HG03565 (cell line): ENCODE measurements at regions not wholly inside any gene's neighbourhood (a gene's known extent, or its start where the extent isn't known, plus 50 kb on each side); places are given as distances from the start of the nearest gene placed in this dataset.

Experiments used
- ATAC-seq: cut with Tn5 transposase; IDR thresholded peaks from one replicate; pipeline ENCODE4 v1.9.1; 2021; ENCODE audit warnings: mild to moderate bottlenecking, moderate library complexity; ENCODE audit not compliant: unreplicated experiment

- no peak for ATAC-seq
Observed at GRCh38 chr14:40213701-40214100, 781.5 kb upstream of the FBXO33 start.

GRCh38 chr14:40204441-40205175, 772.4 kb upstream of the FBXO33 start:
- ATAC-seq: no peak

GRCh38 chr14:40199101-40199500, 766.9 kb upstream of the FBXO33 start:
- ATAC-seq: no peak

- no peak for ATAC-seq
Observed at GRCh38 chr14:40197344-40197743, 765.1 kb upstream of the FBXO33 start.

- no peak for ATAC-seq
Observed at GRCh38 chr14:40188006-40188405, 755.8 kb upstream of the FBXO33 start.

- no peak for ATAC-seq
Observed at GRCh38 chr14:40164083-40164482, 731.9 kb upstream of the FBXO33 start.

GRCh38 chr14:40139657-40140056, 707.4 kb upstream of the FBXO33 start:
- no peak for ATAC-seq

GRCh38 chr14:40133463-40133862, 701.2 kb upstream of the FBXO33 start:
- ATAC-seq: no peak

GRCh38 chr14:40129159-40129558, 696.9 kb upstream of the FBXO33 start:
- ATAC-seq: no peak

- ATAC-seq: no peak
Observed at GRCh38 chr14:40123816-40124215, 691.6 kb upstream of the FBXO33 start.

GRCh38 chr14:40122968-40123648, 690.9 kb upstream of the FBXO33 start:
- ATAC-seq: peak; percentile 60

- no peak for ATAC-seq
Observed at GRCh38 chr14:40119765-40120164, 687.5 kb upstream of the FBXO33 start.

- ATAC-seq: no peak
Observed at GRCh38 chr14:40119321-40119720, 687.1 kb upstream of the FBXO33 start.

- ATAC-seq: no peak
Observed at GRCh38 chr14:40115583-40115982, 683.4 kb upstream of the FBXO33 start.

- ATAC-seq: no peak
Observed at GRCh38 chr14:40113671-40114070, 681.4 kb upstream of the FBXO33 start.

GRCh38 chr14:40100544-40101196, 668.4 kb upstream of the FBXO33 start:
- ATAC-seq: no peak

- ATAC-seq: no peak
Observed at GRCh38 chr14:40099316-40099715, 667.1 kb upstream of the FBXO33 start.

- ATAC-seq: no peak
Observed at GRCh38 chr14:40098468-40098867, 666.2 kb upstream of the FBXO33 start.

- ATAC-seq: no peak
Observed at GRCh38 chr14:40096968-40097367, 664.7 kb upstream of the FBXO33 start.

GRCh38 chr14:40093800-40094199, 661.6 kb upstream of the FBXO33 start:
- ATAC-seq: no peak

- no peak for ATAC-seq
Observed at GRCh38 chr14:40074169-40074568, 641.9 kb upstream of the FBXO33 start.

GRCh38 chr14:40072175-40072574, 639.9 kb upstream of the FBXO33 start:
- ATAC-seq: no peak
